Prostate gland (tissue), 2 donors: ENCODE measurements at regions not wholly inside any gene's neighbourhood (a gene's known extent, or its start where the extent isn't known, plus 50 kb on each side); places are given as distances from the start of the nearest gene placed in this dataset.

Experiments used
- DNase-seq: peaks from one replicate; pipeline ENCODE4 v3.0.0-alpha.2; 2019; ENCODE audit warnings: low spot score
- H3K27ac ChIP-seq, 2 donors: fragments of 200-600 bp; sonication (generic); 2 replicates each; pipeline ENCODE4 v1.5.1; 2017 to 2019
- H3K27me3 ChIP-seq: fragments of 200-600 bp; sonication (generic); replicated peaks from 2 replicates; pipeline ENCODE4 v1.5.1; 2019; ENCODE audit not compliant: insufficient read depth
- H3K36me3 ChIP-seq, 2 donors: fragments of 200-600 bp; sonication (generic); 1 replicate in 1 of 2; 2 replicates in 1 of 2; pipeline versions ENCODE4 v1.5.1 to v1.8.1; 2017 to 2019
- H3K4me1 ChIP-seq: fragments of 200-600 bp; sonication (generic); replicated peaks from 2 replicates; pipeline ENCODE4 v1.5.1; 2019
- H3K4me3 ChIP-seq, 2 donors: fragments of 200-600 bp; sonication (generic); 2 replicates each; pipeline ENCODE4 v1.5.1; 2017 to 2019
- H3K9me3 ChIP-seq: fragments of 200-600 bp; sonication (generic); 2 replicates; pipeline ENCODE4 v1.5.1; 2017
- CTCF ChIP-seq, 4 experiments: fragments of 200-600 bp in 2 of 4; fragments of 450-650 bp in 2 of 4; sonication (generic) in 2 of 4; IDR thresholded peaks; 1 replicate in 3 of 4; 2 replicates in 1 of 4; pipeline ENCODE4 v1.5.1; 2016 to 2019; ENCODE audit warnings: antibody characterized with exemption in 4 of 4, mild to moderate bottlenecking in 2 of 4, moderate library complexity in 2 of 4
- POLR2A ChIP-seq: fragments of 450-650 bp; IDR thresholded peaks from one replicate; pipeline ENCODE4 v1.6.1; 2016; ENCODE audit warnings: antibody characterized with exemption, mild to moderate bottlenecking
- POLR2AphosphoS5 ChIP-seq: sonication (generic); formaldehyde crosslinking; IDR thresholded peaks from one replicate; pipeline ENCODE4 v1.6.1; 2017; ENCODE audit warnings: antibody characterized with exemption
- WGBS: methylation state at CpG from one replicate; pipeline ENCODE4 v1.1.5; 2018; 5-methylcytosine and 5-hydroxymethylcytosine counted together
- intact Hi-C: fragments of 100-400 bp; cut with DNase I; formaldehyde crosslinking; loops from one replicate; pipeline ENCODE4 v1.14.2; 2022

DNA sequence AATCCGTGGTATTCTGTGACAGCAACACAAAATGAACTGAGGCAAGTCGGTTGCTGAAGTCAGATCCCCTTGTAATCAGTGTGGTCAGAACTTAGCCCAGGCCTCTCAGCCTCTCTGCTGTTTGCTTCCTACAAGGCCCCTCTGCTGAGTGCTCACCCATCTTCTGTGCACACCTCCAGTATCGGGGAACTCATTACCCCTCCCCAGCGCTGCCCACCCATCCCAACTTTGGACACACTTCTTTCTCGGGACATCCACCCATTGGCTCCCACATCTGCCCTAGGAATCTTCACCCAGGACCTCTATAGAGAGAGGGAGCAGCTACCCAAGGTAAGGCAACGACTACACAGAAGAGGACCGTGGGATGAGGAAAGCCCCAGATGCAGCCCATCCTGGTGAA, 217.5 kb downstream of the MATN1 start:
- Histone ChIP-seq H3K36me3 (no peaks in the 10 kb centered on the region), H3K4me3 (no peak overlapping the region), H3K9me3 (no peaks in the 10 kb centered on the region), H3K4me1 (no peaks in the 10 kb centered on the region), H3K27me3 (peaks cover 2% of the 10 kb centered on the region), H3K27ac (no peak overlapping the region)
- no peak for DNase-seq
- WGBS = 83% methylated on average over 7 of the region's 7 CpGs
- no peak for TF ChIP-seq CTCF (IDR thresholded peaks at IDR 0.05)
- TF ChIP-seq POLR2A = no peak
- no peak for TF ChIP-seq POLR2AphosphoS5
- intact Hi-C loops = no loop called here

GRCh38 chr1:30492451-30492850, 230.9 kb downstream of the MATN1 start:
- H3K27ac ChIP-seq = no peak overlapping the region
- no peaks in the 10 kb centered on the region for H3K4me1 ChIP-seq
- no peak overlapping the region for H3K4me3 ChIP-seq
- H3K9me3 ChIP-seq = no peaks in the 10 kb centered on the region
- TF ChIP-seq POLR2A = no peak
- no peak for TF ChIP-seq CTCF (IDR thresholded peaks at IDR 0.05)
- no peak for TF ChIP-seq POLR2AphosphoS5
- no peaks in the 10 kb centered on the region for H3K27me3 ChIP-seq
- intact Hi-C loops = no loop called here
- 78% methylated on average over 6 of the region's 6 CpGs for WGBS
- no peaks in the 10 kb centered on the region for H3K36me3 ChIP-seq
- DNase-seq = no peak

DNA sequence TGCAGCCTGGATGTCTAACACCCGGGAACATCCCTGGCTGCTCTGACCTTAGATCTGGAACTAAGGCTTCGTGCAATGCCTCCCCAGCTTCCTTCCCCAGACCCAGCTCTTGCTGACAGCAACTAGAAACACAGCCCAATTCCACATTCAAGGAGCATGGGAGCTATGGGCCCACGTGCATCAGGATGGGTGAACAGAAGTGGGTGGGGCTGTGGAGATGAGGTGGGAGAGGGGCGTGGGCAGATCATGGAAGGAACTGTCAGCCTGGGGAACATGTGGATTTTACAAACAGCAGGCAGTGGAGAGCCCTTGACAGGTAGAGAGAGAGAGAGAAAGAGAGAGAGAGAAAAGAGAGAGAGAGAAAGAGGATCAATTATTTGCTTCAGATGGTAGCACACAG, 231.6 kb downstream of the MATN1 start:
- Histone ChIP-seq H3K27ac (no peak overlapping the region), H3K36me3 (no peaks in the 10 kb centered on the region), H3K4me1 (no peaks in the 10 kb centered on the region), H3K27me3 (no peaks in the 10 kb centered on the region), H3K9me3 (no peaks in the 10 kb centered on the region), H3K4me3 (no peak overlapping the region)
- DNase-seq = no peak
- WGBS = 73% methylated on average over 4 of the region's 4 CpGs
- TF ChIP-seq POLR2A (no peak), CTCF (IDR thresholded peaks at IDR 0.05) (no peak)
- intact Hi-C loops = no loop called here

DNA sequence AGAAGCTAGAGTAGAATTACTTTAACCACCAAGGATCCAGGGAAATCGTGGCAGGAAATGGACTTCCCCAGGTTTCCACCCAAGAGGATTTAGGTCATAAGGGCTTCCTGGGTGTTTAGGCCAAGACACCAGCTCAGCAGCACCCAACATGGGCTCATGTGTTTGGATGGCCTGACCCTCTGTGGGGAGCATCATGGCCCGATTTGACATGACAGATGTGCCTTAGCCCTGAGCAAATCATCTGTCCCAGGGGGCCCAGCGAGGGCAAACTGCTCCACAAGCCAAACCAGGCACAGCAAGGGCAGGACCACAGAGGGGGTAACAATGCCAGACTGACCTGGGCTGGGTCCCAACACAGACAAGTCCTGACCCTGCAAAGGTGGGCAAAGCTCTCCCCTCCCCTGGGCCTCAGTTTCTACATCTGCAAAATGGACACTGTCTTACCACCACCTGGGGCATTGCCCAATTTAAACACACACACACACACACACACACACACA, 232.8 kb downstream of the MATN1 start:
- WGBS = 77% methylated on average over 3 of the region's 3 CpGs
- no peak for DNase-seq

More for the DNA sequence above, 232.8 kb downstream of the MATN1 start:
- TF ChIP-seq POLR2A (no peak), POLR2AphosphoS5 (no peak), CTCF (IDR thresholded peaks at IDR 0.05) (no peak)
- intact Hi-C loops = no loop called here
- Histone ChIP-seq H3K27me3 (no peaks in the 10 kb centered on the region), H3K9me3 (no peaks in the 10 kb centered on the region), H3K4me3 (no peak overlapping the region), H3K4me1 (no peaks in the 10 kb centered on the region), H3K36me3 (no peaks in the 10 kb centered on the region), H3K27ac (no peak overlapping the region)
